ENCODE measurements at regions not wholly inside any gene's neighbourhood (a gene's known extent, or its start where the extent isn't known, plus 50 kb on each side); places are given as distances from the start of the nearest gene placed in this dataset.

GRCh38 chr1:79151006-79151796 lies 144.7 kb upstream of the ADGRL4 start:
- no peak for TF ChIP-seq POLR2A (IDR thresholded peaks at IDR 0.05; ENCODE audit: low read depth)
- TF ChIP-seq CTCF (IDR thresholded peaks at IDR 0.05) = no peak
- no peak for TF ChIP-seq EP300 (IDR thresholded peaks at IDR 0.05)
